Lung (tissue), 11 donors: ENCODE measurements at regions not wholly inside any gene's neighbourhood (a gene's known extent, or its start where the extent isn't known, plus 50 kb on each side); places are given as distances from the start of the nearest gene placed in this dataset.

Source experiments
- ATAC-seq: fragments of 200-7000 bp; cut with Tn5 transposase; one replicate; pipeline ENCODE4 v1.9.1; 2020; ENCODE audit warnings: moderate number of reproducible peaks; ENCODE audit not compliant: insufficient read depth, low FRiP score
- DNase-seq, 3 donors: peaks; one replicate each; pipeline ENCODE4 v3.0.0-alpha.2; 2013 to 2017
- H3K27ac ChIP-seq, 2 donors: one replicate each; pipeline ENCODE4 v1.5.1; 2013; ENCODE audit warnings: mild to moderate bottlenecking in 2 of 2, moderate library complexity in 2 of 2, control low read depth in 1 of 2, inconsistent platforms in 1 of 2, low read depth in 1 of 2, low read length in 1 of 2
- H3K27me3 ChIP-seq, 3 donors: one replicate each; pipeline ENCODE4 v1.5.1; 2013; ENCODE audit warnings: low read length in 2 of 3; ENCODE audit not compliant: control insufficient read depth in 3 of 3, insufficient read depth in 3 of 3
- H3K36me3 ChIP-seq, 4 donors: one replicate each; pipeline ENCODE4 v1.5.1; 2013; ENCODE audit warnings: low read length in 4 of 4, mild to moderate bottlenecking in 1 of 4, moderate library complexity in 1 of 4; ENCODE audit not compliant: control insufficient read depth in 4 of 4, insufficient read depth in 4 of 4
- H3K4me1 ChIP-seq, 5 donors: one replicate each; pipeline ENCODE4 v1.5.1; 2013; ENCODE audit warnings: low read length in 5 of 5, mild to moderate bottlenecking in 2 of 5, moderate library complexity in 1 of 5; ENCODE audit not compliant: control insufficient read depth in 5 of 5, insufficient read depth in 5 of 5
- H3K4me3 ChIP-seq: one replicate; pipeline ENCODE4 v1.5.1; 2013; ENCODE audit warnings: mild to moderate bottlenecking, control low read depth, moderate library complexity
- H3K9ac ChIP-seq, 2 donors: one replicate each; pipeline ENCODE4 v1.5.1; 2013; ENCODE audit warnings: low read length in 2 of 2, control low read depth in 1 of 2; ENCODE audit not compliant: insufficient read depth in 1 of 2
- H3K9me3 ChIP-seq, 4 donors: one replicate each; pipeline ENCODE4 v1.5.1; 2013; ENCODE audit warnings: low read length in 3 of 4, mild to moderate bottlenecking in 1 of 4, moderate library complexity in 1 of 4; ENCODE audit not compliant: control insufficient read depth in 4 of 4, insufficient read depth in 3 of 4
- CTCF ChIP-seq: IDR thresholded peaks from 2 replicates; pipeline ENCODE4 v1.5.1; 2012; ENCODE audit warnings: mild to moderate bottlenecking; ENCODE audit errors: control extremely low read depth, extremely low read depth
- WGBS, 2 donors: extraction: QIAGEN DNeasy Blood & Tissue Kit; methylation state at CpG; one replicate each; pipeline ENCODE4 v1.1.7; 2013; 5-methylcytosine and 5-hydroxymethylcytosine counted together
- donor health status: control.
- donor health status: control.
- donor health status: Bipolar disorder and iron deficiency.
- donor health status: healthy.
- donor health status: DM: yes; HTN: yes; CAD: no.

GRCh38 chr15:88391700-88392099 lies 75.5 kb downstream of the MRPL46 start:
- ATAC-seq = no peak

GRCh38 chr15:88391006-88391405 lies 76.2 kb downstream of the MRPL46 start:
- Histone ChIP-seq H3K27ac (no peak overlapping the region), H3K9ac (no peak overlapping the region), H3K36me3 (no peaks in the 10 kb centered on the region), H3K4me1 (peaks cover 0 to 25% (median 0%) of the 10 kb centered on the region in 5 donors), H3K9me3 (peaks cover 0 to 2% (median 0%) of the 10 kb centered on the region in 4 donors), H3K27me3 (no peaks in the 10 kb centered on the region), H3K4me3 (no peak overlapping the region)
- DNase-seq (no peak), ATAC-seq (no peak)
- TF ChIP-seq CTCF = no peak
- WGBS, 2 donors = 86 to 92% methylated on average over 12 of the region's 12 CpGs

More at GRCh38 chr15:88391700-88392099, 75.5 kb downstream of the MRPL46 start:
- H3K27ac ChIP-seq = no peak overlapping the region
- H3K4me1 ChIP-seq = peaks cover 0 to 25% (median 0%) of the 10 kb centered on the region in 5 donors
- TF ChIP-seq CTCF = no peak
- H3K36me3 ChIP-seq = no peaks in the 10 kb centered on the region
- H3K9ac ChIP-seq = no peak overlapping the region
- DNase-seq = no peak
- 85 to 91% methylated on average over 2 of the region's 2 CpGs for WGBS, 2 donors
- H3K4me3 ChIP-seq = no peak overlapping the region
- no peaks in the 10 kb centered on the region for H3K27me3 ChIP-seq
- H3K9me3 ChIP-seq = peaks cover 0 to 2% (median 0%) of the 10 kb centered on the region in 4 donors

- WGBS, 2 donors = 69 to 79% methylated on average over 4 of the region's 4 CpGs
- Histone ChIP-seq H3K27me3 (no peaks in the 10 kb centered on the region), H3K4me3 (no peak overlapping the region), H3K36me3 (no peaks in the 10 kb centered on the region), H3K4me1 (peaks cover 0 to 21% (median 0%) of the 10 kb centered on the region in 5 donors), H3K9me3 (peaks cover 0 to 2% (median 0%) of the 10 kb centered on the region in 4 donors), H3K27ac (no peak overlapping the region), H3K9ac (no peak overlapping the region)
- DNase-seq = no peak
- ATAC-seq = no peak
- no peak for TF ChIP-seq CTCF
Observed at GRCh38 chr15:88390164-88390901, 76.9 kb downstream of the MRPL46 start.
